SH-SY5Y (cell line): ENCODE measurements at regions not wholly inside any gene's neighbourhood (a gene's known extent, or its start where the extent isn't known, plus 50 kb on each side); places are given as distances from the start of the nearest gene placed in this dataset.

Source experiments
- GATA2 ChIP-seq: IDR thresholded peaks from 2 replicates; pipeline ENCODE4 v1.6.1; 2011; ENCODE audit warnings: mild to moderate bottlenecking, low read depth, low read length
- GATA3 ChIP-seq: IDR thresholded peaks from 2 replicates; pipeline ENCODE4 v1.6.1; 2011; ENCODE audit warnings: low read depth, mild to moderate bottlenecking, low read length, moderate library complexity

DNA sequence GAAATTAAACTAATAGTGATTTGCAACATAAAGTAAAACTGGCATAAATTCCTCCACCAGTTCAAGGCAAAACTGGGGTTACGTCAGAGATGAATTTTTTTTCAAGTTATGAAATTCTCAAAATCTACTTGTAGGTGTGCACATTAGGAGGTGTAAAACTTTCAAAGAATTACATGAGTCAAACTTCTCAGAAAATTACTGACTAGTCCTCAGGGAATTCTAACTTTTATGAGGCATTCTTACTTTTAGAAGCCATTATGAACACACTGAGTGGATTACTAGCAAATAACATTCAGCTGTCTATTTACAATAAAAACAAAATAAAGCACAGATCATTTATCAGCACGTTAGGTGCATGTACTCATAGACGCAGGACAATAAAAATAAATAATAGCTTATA lies 348.7 kb downstream of the CDH11 start:
- TF ChIP-seq GATA2, result no peak
- no peak for TF ChIP-seq GATA3

DNA sequence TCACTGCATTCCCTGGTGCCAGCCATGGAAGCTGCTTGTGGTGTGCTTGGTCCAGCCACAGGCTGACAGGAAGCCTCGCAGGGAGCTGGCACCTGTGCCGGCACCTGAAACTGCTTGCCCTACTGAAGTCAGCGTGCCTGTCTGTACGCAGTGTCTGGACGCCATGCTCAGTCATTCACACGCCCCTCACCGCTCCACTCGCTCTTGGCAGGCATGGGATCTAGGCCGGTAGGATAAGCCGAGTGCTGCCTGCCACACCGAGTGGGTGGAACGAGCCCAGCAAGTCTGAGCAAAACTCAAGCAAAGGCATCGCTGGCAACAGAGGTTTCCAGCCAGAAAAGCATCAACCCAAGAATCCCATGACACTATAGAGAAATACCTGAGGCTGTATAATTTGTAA lies 350.6 kb downstream of the CDH11 start:
- TF ChIP-seq GATA3 (no peak), GATA2 (no peak)

DNA sequence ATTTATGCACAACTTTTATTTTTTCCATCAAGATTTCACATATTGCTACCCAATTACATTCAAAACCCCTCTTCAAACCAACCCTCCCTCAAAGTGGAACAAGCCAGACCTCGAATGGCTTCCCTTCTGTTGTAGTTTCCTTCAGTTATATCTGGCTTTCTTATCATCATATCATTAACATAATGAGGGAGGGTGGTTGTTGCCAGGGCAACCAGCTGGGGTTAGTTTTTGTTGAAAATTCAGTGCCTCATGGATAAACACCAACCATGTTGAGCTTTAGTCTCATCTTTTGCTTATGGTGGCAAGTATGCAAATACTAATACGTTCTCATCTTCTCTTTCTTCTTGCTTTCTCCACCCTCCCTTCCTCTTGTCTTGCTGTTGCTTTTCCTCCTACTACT lies 359.7 kb downstream of the CDH11 start:
- no peak for TF ChIP-seq GATA2
- no peak for TF ChIP-seq GATA3

DNA sequence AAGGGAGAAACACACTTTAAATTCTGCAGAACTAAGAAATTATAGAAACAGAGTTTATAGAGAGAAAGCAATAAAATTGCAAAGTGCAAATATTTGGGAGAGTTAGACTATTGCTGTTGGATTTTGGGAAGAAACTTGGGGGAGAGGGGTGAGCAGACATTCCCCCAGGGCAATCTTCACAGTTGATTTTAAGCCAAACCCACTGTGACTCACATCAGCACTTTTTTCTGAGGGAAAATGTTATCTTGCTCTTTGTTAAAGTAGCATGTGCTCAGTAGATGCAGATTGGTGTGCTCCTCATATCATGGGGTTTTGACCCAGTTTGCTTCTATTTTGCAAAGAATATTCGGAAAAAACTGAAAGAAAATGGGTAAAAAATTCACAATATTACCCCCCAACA lies 367.6 kb downstream of the CDH11 start:
- TF ChIP-seq GATA3 (no peak), GATA2 (no peak)

DNA sequence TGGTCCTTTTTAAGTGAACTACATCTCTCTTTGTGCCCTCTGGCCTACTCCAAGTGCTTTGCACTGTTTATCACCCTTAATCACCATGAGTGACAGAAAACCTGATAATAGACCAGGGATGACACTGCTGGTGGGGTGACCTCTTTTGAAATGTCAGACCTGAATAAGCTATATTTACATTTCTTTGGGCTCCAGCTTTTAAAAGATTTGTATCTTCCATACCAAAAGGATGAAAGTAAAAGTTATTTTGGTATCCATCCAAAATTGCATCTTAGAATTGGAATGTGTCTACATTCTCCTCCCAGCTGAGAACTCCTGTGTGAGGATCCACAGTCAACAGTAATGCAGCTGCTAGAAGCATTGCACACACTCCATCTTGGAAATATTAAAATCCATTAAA lies 370.0 kb downstream of the CDH11 start:
- TF ChIP-seq GATA2, result no peak
- no peak for TF ChIP-seq GATA3

DNA sequence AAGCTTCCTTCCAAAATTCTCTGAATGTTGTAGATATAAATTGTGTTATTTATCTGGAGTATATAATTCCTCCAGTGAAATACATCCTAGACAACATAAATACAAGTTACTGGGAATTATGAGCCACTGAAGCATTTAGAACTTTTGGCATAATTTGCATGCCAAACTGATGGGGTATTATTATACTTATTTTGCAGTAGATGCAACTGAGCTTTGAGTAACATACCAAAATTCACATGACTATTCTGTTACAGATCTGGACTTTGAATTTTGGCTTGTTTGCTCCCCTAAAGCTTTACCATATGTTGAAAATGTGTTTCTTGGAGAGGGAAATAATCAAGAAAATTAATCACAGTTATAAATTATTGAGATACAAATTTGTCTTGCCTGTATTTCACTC lies 372.5 kb downstream of the CDH11 start:
- TF ChIP-seq GATA2 (no peak), GATA3 (no peak)

DNA sequence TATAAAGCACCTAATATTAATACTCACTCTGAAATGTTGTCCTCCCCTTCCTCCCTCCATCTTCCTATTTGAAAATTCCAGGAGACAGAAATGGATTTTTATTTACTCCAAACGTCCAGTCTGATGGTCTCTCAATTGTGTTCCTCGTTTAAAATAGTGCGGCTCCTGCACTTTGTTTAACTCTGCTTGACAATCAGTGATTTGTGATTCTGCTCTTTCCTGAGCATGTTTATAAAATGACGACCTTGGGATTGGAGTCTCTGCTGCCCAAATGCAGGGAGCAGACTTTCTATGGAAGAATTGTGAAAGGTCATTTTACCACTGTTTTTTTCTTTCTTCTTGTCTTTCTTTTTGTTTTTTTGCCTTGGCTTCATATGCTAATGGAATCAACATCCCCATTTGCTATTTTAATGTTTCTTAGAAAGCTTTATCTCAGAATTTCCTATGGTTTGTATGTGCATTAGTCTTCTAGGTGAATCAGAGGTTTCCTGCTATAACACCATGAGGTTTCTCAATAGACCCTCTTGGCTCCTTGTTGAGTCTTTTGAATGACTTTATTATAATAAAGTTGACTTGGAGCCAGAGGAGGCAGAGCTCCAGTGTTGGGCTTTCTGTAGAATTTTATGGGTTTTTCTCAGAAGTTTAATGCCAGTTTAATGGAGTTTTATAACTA lies 376.5 kb downstream of the CDH11 start:
- TF ChIP-seq GATA3 (no peak), GATA2 (no peak)

DNA sequence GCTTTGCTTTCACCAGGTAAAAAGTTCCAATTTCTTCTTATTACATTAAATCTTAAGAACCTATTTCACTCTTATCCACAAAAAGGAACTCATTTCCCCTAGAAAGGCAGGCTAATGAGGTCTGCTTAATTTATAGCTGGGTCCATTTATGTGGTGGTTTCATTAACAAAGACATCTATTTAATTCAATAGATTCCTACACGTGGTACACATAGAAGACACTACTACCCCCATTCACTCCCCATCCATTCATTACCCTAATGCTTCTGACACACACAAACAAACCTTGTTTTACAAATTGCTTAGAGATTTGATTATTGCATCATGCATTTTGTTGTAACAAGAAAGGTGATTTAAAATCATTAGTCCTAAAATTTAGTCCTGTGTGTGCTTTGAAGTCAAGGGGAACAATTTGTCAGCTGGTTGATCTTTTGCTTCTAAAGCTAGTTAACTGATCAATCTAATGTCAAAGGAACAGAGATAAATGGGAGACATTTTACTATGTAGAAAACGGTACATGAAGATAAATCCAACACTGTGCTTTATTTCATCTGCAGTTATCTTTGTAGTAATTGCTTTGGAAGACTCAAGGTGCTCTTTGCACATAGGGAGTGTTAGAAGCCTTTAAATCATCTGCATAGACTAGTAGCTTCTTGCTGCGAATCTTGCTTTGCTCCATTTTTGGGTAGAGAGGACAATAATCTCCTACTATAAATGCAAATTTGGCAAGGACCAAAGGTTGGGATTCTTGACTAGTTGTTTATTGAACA lies 379.2 kb downstream of the CDH11 start:
- no peak for TF ChIP-seq GATA3
- no peak for TF ChIP-seq GATA2

DNA sequence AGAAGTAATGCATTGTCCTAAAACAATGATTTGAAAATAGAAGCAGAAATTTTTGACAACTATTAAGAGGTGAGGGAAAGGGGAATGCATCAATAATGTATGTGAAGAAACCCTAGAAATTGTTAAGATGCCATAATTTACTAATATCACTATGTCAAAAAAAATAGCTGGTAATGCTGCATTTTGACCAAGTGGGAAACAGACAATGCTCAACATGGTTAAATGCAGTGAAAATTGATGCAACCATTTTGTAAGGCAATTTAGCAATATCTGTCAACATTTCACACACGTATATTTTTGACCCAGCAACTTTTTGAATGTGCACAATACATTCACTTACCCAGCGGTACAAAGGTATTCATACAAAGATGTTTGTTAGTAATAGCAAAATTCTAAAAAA lies 381.6 kb downstream of the CDH11 start:
- TF ChIP-seq GATA3, result no peak
- TF ChIP-seq GATA2, result no peak

DNA sequence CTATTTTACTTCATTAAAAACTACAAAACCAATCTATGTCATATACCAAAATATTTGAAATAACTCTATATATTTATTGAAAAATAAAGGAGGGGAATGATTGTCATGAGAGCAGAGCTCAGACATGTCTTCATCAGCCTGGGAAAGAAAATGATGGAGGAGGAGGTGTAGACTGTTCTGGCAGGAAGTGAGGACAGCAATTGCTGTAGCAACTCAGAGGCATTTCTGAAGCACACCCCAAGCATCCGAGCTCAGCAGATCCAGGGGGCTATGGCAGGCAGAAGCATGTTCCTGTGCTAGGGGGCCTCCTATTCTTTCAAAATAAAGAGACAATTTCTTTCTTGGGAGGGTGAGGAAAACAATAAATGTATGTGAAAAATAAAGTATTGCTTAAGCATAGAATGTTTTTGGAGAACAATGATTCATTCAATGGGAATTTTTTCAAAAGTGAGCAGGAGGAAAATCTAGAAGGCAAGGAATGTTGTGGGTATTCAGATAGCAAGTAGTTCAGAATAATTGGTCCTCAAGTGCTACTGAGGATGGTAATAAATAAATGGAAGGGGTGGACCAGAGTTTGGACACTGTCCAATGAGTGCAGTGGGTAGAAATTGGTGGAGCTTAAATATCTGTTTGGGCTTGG lies 383.4 kb downstream of the CDH11 start:
- TF ChIP-seq GATA2, result no peak

DNA sequence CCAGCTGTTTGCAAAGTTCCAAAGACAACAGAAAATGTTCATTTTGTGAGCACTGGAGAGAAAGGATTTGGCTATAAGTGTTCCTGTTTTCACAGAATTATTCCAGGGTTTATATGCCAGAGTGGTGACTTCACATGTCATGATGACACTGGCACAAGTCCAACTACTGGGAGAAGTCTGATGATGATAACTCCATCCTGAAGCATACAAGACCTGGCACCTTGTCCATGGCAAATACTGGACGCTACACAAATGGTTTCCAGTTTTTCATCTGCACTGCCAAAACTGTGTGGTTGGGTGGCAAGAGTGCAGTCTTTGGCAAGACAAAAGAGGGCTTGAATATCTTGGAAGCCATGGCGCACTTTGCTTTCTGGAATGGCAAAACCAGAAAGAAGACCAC lies 385.0 kb downstream of the CDH11 start:
- TF ChIP-seq GATA3, result no peak
- TF ChIP-seq GATA2, result no peak

DNA sequence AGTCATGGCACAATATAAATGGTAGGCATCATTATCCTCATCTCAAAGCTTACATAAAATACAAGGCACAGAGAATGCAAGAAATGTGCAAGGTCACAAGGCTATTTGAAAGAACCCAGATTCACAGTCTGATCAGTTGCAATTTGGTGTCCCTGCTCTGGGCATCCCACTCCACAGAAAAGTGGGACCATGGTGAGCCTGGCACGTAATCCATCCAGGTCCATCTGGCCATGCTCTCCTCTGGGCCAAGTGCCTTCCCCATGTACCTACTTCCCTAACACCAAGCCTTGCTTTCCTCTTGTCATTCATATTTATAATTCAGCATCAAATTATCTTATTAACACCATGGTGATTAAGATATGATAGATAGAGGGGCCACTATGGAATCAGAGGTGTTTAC lies 390.0 kb downstream of the CDH11 start:
- TF ChIP-seq GATA2, result no peak
- no peak for TF ChIP-seq GATA3

DNA sequence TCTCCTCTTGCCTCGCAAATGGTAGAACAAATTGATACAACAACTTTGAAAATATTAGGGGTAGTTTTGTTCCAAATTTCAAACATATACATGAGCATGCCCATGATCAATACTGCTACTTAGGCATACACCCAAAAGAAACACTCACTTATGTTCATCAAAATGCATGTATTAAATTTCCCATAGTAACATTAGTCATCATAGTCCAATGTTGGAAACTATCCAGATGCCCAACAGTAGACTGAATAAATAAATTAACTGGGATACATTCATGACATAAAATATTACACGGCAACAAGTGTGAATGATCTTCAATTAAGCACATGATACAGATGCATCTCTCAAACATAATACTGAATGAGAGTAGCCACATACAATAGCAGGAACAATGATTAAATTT lies 391.6 kb downstream of the CDH11 start:
- TF ChIP-seq GATA2 (no peak), GATA3 (no peak)

DNA sequence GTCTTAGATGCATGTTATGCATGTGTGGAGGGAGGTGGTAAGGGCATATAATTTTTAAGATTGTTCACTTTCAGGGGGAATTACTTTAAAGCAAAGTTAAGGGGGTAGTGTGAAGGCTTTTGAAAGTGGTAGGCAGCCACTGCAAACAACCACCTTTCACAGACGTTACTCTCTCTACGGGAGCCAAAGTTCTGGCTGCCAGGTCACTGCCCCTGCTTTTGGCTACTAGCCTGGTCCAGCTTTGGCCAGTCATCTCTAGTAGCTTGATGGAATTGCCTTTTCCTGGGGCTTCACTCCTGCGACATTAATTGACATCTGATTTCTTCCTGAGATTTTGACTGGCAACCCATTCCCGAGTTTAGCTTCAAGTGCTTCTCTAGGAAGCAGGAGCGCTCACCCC lies 397.5 kb downstream of the CDH11 start:
- TF ChIP-seq GATA2 (no peak), GATA3 (no peak)

DNA sequence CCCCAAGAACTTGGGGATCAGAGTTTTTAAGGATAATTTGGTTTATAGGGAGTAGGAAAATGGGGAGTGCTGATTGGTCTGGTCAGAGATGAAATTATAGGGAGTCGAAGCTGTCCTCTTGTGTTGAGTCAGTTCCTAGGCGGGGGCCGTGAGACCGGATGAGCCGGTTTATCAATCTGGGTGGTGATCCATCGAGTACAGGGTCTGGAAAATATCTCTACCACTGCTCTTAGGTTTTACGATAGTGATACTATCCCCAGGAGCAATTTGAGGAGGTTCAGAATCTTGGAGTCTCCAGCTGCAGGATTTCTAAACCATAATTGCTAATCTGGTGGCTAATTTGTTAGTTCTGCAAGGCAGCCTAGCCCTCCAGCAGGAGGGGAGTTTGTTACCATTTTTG lies 403.4 kb downstream of the CDH11 start:
- no peak for TF ChIP-seq GATA2
- TF ChIP-seq GATA3, result no peak

DNA sequence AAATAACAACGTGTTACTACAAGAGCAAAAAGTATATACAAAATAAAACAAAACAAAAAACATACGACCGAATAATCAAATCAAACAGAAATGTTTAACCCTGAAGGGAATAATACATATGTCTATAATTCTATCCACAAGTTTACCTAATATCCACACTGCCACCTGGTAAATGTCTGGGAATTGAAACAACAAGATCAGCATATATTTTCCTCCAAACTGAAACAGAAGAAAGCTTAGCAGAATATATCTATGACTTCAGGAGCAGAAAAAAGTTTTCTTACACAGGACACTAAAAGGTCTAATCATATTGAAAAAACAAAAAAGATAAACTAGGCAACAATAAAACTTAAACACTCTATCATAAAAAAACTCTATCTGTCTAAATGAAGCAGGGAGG lies 404.0 kb downstream of the CDH11 start:
- no peak for TF ChIP-seq GATA2
- TF ChIP-seq GATA3, result no peak
